Ovary (tissue), 3 donors: ENCODE measurements at regions not wholly inside any gene's neighbourhood (a gene's known extent, or its start where the extent isn't known, plus 50 kb on each side); places are given as distances from the start of the nearest gene placed in this dataset.

Experiments
- EP300 ChIP-seq: sonication (generic); formaldehyde crosslinking; IDR thresholded peaks from one replicate; pipeline ENCODE4 v1.6.1; 2017; ENCODE audit warnings: antibody characterized with exemption
- POLR2A ChIP-seq: fragments of 450-650 bp; IDR thresholded peaks from one replicate; pipeline ENCODE4 v1.6.1; 2017; ENCODE audit warnings: antibody characterized with exemption, mild to moderate bottlenecking, moderate library complexity
- TF ChIP-seq, protein P1 (sequence below), 3 donors: fragments of 450-650 bp in 2 of 3; fragments of 200-600 bp in 1 of 3; IDR thresholded peaks; one replicate each; pipeline versions ENCODE4 v1.5.1 to v1.8.0; 2016 to 2022; ENCODE audit warnings: antibody characterized with exemption in 3 of 3, mild to moderate bottlenecking in 1 of 3
- donor health status: DM: no; HTN: no; CAD: no.

DNA sequence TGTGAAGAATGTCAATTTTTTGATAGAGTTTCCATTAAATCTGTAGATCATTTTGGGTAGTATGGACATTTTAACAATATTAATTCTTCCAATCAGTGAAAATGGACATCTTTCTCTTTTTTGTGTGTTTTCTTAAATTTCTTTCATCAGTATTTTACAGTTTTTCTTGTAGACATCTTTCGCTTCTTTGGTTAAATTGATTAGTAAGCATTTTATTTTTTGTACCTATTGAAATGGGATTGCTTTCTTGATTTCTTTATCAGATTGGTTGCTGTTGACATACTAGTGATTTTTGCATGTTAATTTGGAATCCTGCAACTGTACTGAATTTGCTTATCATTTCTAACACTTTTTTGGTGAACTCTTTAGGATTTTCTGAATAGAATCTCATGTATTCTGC lies 683.2 kb upstream of the NCAM2 start:
- TF ChIP-seq, protein P1, sequence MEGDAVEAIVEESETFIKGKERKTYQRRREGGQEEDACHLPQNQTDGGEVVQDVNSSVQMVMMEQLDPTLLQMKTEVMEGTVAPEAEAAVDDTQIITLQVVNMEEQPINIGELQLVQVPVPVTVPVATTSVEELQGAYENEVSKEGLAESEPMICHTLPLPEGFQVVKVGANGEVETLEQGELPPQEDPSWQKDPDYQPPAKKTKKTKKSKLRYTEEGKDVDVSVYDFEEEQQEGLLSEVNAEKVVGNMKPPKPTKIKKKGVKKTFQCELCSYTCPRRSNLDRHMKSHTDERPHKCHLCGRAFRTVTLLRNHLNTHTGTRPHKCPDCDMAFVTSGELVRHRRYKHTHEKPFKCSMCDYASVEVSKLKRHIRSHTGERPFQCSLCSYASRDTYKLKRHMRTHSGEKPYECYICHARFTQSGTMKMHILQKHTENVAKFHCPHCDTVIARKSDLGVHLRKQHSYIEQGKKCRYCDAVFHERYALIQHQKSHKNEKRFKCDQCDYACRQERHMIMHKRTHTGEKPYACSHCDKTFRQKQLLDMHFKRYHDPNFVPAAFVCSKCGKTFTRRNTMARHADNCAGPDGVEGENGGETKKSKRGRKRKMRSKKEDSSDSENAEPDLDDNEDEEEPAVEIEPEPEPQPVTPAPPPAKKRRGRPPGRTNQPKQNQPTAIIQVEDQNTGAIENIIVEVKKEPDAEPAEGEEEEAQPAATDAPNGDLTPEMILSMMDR (IDR thresholded peaks at IDR 0.05), result no peak
- TF ChIP-seq POLR2A, result no peak
- no peak for TF ChIP-seq EP300
